G401.6 (cell line): ENCODE measurements at regions not wholly inside any gene's neighbourhood (a gene's known extent, or its start where the extent isn't known, plus 50 kb on each side); places are given as distances from the start of the nearest gene placed in this dataset.
"Not testable (repeated sequence)": the region's sequence is repeated elsewhere in the genome, so short reads cannot be mapped to it uniquely, and the experiment has no call there.

Source experiments
- FAIRE-seq: peaks from 2 replicates; lab custom pipeline; 2012; peaks lifted over from hg19 to GRCh38; lab: Jason Lieb, UNC

DNA sequence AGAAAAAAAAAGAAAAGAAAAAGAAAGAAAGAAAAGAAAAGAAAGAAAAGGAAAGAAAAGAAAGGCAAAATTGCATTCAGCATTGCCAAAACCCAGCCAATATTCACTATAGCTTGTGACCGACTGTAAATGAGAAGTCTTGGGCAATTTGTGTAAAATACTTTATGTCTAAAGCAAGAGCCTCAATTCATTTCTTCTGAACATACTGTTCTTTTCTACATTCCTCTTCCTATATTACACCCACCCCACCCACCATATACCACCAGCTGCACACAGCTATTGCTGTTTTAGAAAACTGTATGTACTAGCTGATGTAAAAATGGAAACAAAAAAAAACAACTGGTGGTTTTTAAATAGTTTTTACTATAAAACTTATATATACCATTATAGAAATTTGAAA is 156.9 kb upstream of the TTC29 start:
- no peak for FAIRE-seq

DNA sequence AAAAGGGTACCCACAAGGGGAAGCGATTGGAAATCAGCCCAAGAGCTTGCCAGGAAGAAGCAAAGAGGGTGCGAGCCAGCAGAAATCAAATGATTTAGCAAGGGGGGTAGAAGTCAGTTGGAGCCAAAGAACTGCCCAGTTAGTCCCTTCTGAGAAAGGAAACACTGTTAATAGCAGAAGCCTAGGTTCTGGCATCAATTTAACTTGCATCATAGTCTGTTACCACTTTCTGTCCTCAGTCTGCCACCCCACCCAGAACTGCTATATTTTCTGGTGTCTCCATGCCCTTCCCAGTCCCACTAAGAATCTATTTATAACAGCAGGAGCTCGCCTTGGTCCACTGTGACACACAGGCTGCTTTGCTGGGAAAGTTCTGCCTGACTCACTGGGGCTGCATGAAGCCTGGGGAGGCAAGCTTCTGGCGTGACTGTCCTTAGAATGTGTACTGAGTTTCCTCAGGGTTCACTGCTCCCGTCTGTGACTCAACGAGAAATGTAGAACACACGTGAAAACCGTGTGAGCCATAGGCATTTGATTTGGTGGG is 157.8 kb upstream of the TTC29 start:
- no peak for FAIRE-seq

DNA sequence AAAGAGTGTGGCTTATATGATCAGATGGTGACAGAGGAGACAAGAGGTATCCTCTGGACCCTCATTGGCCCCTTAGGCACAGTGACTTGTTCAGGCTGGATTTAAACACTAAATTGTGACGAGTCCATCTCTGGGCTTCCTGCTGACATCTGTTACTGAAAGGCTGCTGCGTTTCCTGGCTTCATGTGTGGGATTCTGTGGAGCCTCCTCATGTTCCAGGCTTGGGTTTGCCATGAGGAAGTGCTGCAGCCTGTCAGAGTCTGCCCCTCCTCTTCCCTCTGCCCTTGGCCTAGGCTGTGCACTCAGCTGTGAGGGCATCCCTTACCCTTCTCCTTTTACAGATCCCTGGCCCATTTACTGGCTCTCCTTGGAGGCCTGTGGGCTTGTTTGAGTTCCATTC is 159.1 kb upstream of the TTC29 start:
- FAIRE-seq = no peak

GRCh38 chr4:147108409-147108808 is 162.7 kb upstream of the TTC29 start:
- FAIRE-seq = no peak

- FAIRE-seq = no peak
These were observed 164.1 kb upstream of the TTC29 start for GRCh38 chr4:147109800-147110199.

- no peak for FAIRE-seq
These were observed 165.1 kb upstream of the TTC29 start for GRCh38 chr4:147110473-147111367.

GRCh38 chr4:147112196-147112595 is 166.5 kb upstream of the TTC29 start:
- not testable (repeated sequence) for FAIRE-seq

DNA sequence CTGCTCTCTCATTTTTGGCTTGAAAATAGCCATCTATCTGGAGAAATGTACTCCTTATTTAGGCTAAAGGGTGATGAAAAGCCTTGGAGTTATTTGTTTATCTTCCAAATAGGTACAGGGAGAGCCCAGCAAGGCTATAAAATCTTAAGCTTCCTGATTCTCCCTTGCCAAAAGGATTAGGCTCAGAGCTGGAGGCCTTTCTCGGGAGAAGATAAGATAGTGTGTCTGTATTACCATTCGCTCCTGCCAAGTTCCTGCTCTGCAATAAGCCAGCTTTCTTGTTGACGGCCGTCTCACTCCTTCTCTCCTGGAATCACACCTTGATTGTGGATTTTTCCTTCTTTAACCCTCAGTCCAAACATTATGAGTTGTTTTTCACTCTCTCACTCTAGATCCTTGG is 171.8 kb upstream of the TTC29 start:
- FAIRE-seq = no peak

DNA sequence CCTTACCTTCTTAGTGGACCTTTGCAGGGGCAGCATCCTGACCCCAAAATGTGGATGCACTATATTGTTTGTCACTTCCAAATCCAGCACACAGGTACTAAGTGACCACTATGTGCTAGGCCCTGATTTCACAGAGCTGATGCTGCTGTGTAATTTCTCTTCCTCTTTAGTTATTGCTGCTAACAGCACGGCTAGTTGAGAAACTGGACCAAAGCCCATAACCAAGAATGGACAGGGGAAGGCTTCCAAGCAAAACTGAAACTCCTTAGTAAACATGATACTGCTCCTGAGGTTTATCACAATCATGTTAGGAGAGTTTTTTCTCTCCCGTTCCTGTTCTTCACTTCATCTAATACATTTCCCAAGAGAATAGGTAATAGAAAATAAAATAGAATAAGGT is 172.9 kb upstream of the TTC29 start:
- FAIRE-seq = no peak

GRCh38 chr4:147122685-147123084 is 177.0 kb upstream of the TTC29 start:
- FAIRE-seq = no peak

GRCh38 chr4:147123146-147123545 is 177.5 kb upstream of the TTC29 start:
- FAIRE-seq = no peak

GRCh38 chr4:147128787-147129186 is 183.1 kb upstream of the TTC29 start:
- FAIRE-seq = no peak

GRCh38 chr4:147129687-147130086 is 184.0 kb upstream of the TTC29 start:
- no peak for FAIRE-seq

GRCh38 chr4:147134536-147135210 is 189.0 kb upstream of the TTC29 start:
- FAIRE-seq = no peak

DNA sequence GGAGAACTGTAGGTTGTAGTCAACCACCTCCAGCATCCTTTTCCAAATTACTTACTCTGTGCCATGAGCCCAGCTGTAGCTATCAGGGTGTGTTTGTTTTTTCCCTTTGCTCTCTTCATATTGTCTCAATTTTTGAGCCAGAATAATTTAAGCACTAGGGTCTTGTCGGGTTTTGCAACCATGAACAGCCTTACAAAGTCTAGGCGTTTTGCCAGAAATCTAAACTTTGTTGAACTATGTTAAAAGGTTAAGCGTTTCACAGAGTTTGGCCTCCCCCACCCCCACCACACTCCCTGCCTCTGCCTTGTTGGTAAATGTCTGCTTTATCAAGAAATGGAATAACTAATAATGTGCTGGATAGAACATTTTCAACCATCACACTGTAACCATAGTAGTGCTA is 190.6 kb upstream of the TTC29 start:
- no peak for FAIRE-seq

- FAIRE-seq = no peak
These were observed 191.1 kb upstream of the TTC29 start for GRCh38 chr4:147136751-147137150.

DNA sequence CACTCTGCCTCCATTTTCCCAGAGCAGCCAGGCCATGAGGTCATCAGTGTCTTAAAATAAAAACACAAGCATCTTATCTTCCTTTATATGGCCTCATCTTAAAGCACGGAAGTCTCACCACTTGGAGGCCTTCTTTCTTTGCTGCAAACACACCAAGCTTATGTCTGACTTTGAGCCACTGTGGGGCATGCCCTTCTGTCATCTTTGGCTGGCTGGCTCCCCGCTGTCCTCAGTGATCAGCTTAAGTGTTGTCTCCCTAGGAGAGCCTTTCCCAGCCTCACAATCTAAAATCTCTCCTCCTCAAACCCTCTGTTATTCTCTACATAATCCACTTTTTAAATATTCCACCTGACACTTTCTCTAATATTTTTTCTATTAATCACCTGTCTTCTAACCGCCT is 191.6 kb upstream of the TTC29 start:
- FAIRE-seq = no peak

DNA sequence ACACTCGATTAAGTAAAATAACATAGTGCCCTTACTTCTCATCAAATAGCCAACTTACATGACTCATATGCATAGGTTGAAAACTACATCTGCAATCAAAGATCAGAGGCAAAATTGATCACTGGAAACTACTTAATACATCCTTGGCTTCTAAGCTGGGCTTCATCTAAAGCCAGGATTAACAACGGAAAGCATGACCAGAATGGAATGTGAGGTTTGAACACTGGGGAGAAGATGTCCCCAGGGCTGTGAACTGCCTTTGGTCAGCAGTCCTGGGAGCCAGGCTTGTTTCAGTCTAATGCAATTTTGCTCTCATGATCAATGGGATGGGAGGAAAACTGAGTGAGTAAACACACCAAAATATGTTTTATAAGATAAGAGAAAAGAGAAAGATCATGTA is 192.5 kb upstream of the TTC29 start:
- FAIRE-seq = no peak

- FAIRE-seq = no peak
These were observed 194.0 kb upstream of the TTC29 start for GRCh38 chr4:147139455-147140198.

DNA sequence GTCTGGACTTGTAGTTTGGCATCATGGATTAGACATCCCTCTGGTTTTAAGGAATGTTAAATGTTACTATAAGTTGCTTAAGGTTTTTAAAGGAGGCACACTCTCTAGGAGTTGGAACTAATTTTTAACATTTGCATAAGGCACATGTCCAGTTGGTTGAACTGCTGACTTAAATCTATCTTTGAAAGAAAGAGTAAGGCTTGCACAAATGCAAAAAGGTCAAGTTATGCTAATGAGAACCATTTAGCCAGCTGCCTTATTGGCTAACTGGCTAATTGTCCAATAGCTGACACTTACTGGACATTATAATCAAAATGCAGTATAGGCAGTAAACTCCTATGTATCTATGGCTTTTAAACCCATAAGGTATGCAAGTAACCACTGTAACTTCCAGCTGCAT is 206.1 kb upstream of the TTC29 start:
- no peak for FAIRE-seq

DNA sequence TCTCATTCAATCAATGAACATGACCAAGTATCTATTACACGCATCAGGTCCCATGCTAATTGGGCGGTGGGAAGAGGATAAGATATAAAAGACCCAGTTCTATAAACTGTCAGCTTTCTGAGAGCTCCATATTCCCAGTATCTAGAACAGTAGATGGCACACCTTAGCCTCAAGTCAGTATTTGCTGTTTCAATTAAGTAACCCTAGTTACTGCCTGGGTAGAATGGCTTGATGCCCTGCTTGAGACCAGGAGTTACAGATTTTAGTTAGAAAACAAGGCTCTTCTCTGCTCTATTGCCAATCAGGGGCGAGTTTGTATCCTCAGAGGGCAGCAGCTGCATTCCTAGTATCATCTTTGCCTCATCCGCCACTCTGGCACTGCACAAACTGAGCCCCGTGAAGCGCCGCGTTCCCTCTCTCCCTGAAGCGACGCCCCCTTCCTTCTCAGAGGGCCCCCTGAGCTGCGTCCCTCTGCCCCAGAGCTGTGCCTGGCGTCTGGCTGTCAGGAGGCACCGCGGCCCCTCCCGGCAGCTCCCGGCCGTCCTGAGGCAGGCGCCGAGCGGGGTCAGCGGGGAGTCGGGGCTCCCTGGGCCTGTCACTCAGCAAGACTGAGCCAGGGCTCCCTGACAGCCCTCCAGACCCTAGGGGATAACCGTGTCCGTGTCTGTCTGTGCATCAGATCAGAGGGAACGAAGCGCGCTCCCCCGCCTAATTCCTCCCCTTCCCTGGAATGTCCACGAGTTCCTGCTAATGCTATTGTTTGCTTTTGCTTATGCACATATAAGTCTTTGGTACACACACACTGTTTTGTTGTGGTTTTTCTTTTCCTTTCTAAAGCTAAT is 212.4 kb upstream of the TTC29 start:
- FAIRE-seq = no peak
